ENCODE measurements at regions not wholly inside any gene's neighbourhood (a gene's known extent, or its start where the extent isn't known, plus 50 kb on each side); places are given as distances from the start of the nearest gene placed in this dataset.

GRCh38 chr2:186099826-186100225 lies 361.2 kb downstream of the FSIP2 start:
- Mint-ChIP-seq H3K4me1 (no peaks in the 10 kb centered on the region), H3K4me3 (no peak overlapping the region), H3K27ac (no peak overlapping the region), H3K36me3 (ENCODE audit: low read depth) (no peaks in the 10 kb centered on the region), H3K9me3 (no peaks in the 10 kb centered on the region), H3K27me3 (no peaks in the 10 kb centered on the region)
- DNase-seq, result no peak
- ChIA-PET CTCF (no interaction called here), POLR2A (no interaction called here)
- intact Hi-C loops (cut with micrococcal nuclease), result no loop called here
- TF ChIP-seq CTCF (IDR thresholded peaks at IDR 0.05), result no peak
- ATAC-seq (ENCODE audit: low read depth), result no peak

DNA sequence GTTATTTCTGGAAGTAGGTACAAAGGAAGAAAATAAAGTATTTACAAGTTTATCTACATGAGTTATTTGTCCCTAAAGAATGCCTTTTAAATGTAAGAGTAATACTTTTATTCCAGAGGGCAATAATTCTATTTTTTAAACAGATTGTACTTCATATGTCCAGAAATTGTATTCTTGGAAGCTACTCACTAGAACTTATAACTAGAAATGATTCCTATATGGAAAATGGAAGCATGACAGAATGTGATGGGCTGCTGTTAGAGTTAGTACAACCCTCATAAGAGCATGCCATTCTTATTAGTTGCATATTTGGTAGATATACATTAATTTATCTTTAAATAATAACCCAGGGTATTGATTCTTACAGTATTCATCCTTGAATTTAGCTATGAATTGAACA lies 362.0 kb downstream of the FSIP2 start:
- Mint-ChIP-seq H3K9me3 (no peaks in the 10 kb centered on the region), H3K36me3 (ENCODE audit: low read depth) (no peaks in the 10 kb centered on the region), H3K4me1 (no peaks in the 10 kb centered on the region), H3K4me3 (no peak overlapping the region), H3K27ac (no peak overlapping the region), H3K27me3 (no peaks in the 10 kb centered on the region)
- CTCF ChIA-PET, result no interaction called here
- TF ChIP-seq CTCF (IDR thresholded peaks at IDR 0.05), result no peak
- DNase-seq (no peak), ATAC-seq (ENCODE audit: low read depth) (no peak)
- intact Hi-C loops (cut with micrococcal nuclease), result no loop called here
- POLR2A ChIA-PET, result no interaction called here

DNA sequence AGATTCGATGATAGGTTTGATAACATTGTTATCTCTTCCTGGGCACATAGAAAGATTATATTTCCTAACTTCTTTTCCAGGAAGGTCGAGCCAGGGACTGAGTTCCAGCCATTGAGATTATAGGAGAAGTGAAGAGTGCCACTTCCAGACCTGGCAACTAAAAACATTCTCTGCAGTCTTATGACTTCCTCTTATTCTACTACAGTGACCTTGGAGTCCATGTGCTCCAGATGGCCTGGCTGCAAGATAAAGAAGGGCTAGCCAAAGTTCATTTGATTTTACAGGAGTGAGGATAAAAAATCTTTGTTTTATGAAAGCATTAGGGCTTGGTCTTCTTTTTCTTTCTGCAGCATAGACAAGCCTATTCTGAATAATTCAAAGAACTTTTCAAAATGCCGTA lies 363.0 kb downstream of the FSIP2 start:
- CTCF ChIA-PET, result no interaction called here
- Mint-ChIP-seq H3K4me3 (no peak overlapping the region), H3K27ac (no peak overlapping the region)

GRCh38 chr2:186103276-186103675 lies 364.7 kb downstream of the FSIP2 start:
- CTCF ChIA-PET, result no interaction called here
- no peaks in the 10 kb centered on the region for H3K4me1 Mint-ChIP-seq

More for the DNA sequence above, 363.0 kb downstream of the FSIP2 start:
- DNase-seq (no peak), ATAC-seq (ENCODE audit: low read depth) (no peak)
- no peaks in the 10 kb centered on the region for H3K4me1 Mint-ChIP-seq
- H3K36me3 Mint-ChIP-seq (ENCODE audit: low read depth), result no peaks in the 10 kb centered on the region
- intact Hi-C loops (cut with micrococcal nuclease), result no loop called here
- POLR2A ChIA-PET, result no interaction called here
- no peak for TF ChIP-seq CTCF (IDR thresholded peaks at IDR 0.05)
- no peaks in the 10 kb centered on the region for H3K27me3 Mint-ChIP-seq
- no peaks in the 10 kb centered on the region for H3K9me3 Mint-ChIP-seq

GRCh38 chr2:186105016-186105724 lies 366.6 kb downstream of the FSIP2 start:
- POLR2A ChIA-PET, result no interaction called here
- Mint-ChIP-seq H3K4me1 (no peaks in the 10 kb centered on the region), H3K27ac (no peak overlapping the region), H3K9me3 (no peaks in the 10 kb centered on the region), H3K36me3 (ENCODE audit: low read depth) (no peaks in the 10 kb centered on the region), H3K4me3 (no peak overlapping the region), H3K27me3 (no peaks in the 10 kb centered on the region)
- intact Hi-C loops (cut with micrococcal nuclease), result no loop called here
- DNase-seq (no peak), ATAC-seq (ENCODE audit: low read depth) (no peak)
- TF ChIP-seq CTCF (IDR thresholded peaks at IDR 0.05), result no peak
- CTCF ChIA-PET, result no interaction called here

More at GRCh38 chr2:186103276-186103675, 364.7 kb downstream of the FSIP2 start:
- no peaks in the 10 kb centered on the region for H3K27me3 Mint-ChIP-seq
- no peak overlapping the region for H3K4me3 Mint-ChIP-seq
- no peak for TF ChIP-seq CTCF (IDR thresholded peaks at IDR 0.05)
- POLR2A ChIA-PET, result no interaction called here
- H3K27ac Mint-ChIP-seq, result no peak overlapping the region
- intact Hi-C loops (cut with micrococcal nuclease), result no loop called here
- no peak for DNase-seq
- no peaks in the 10 kb centered on the region for H3K36me3 Mint-ChIP-seq (ENCODE audit: low read depth)
- no peaks in the 10 kb centered on the region for H3K9me3 Mint-ChIP-seq
- no peak for ATAC-seq (ENCODE audit: low read depth)
